H9 (cell line): ENCODE measurements at regions not wholly inside any gene's neighbourhood (a gene's known extent, or its start where the extent isn't known, plus 50 kb on each side); places are given as distances from the start of the nearest gene placed in this dataset.

Source experiments
- DNase-seq: peaks from one replicate; pipeline ENCODE4 v3.0.0-alpha.2; 2017
- H2AFZ ChIP-seq: one replicate; pipeline ENCODE4 v1.6.1; 2013; ENCODE audit warnings: mild to moderate bottlenecking, low read length, control low read depth, moderate library complexity
- H2AK5ac ChIP-seq: 2 replicates; pipeline ENCODE4 v1.6.1; 2013; ENCODE audit warnings: low read length, control low read depth, mixed read lengths; ENCODE audit not compliant: insufficient read length
- H2BK120ac ChIP-seq: one replicate; pipeline ENCODE4 v1.6.1; 2013; ENCODE audit warnings: low read depth, mild to moderate bottlenecking, low read length, control low read depth, inconsistent platforms; ENCODE audit not compliant: poor library complexity, severe bottlenecking
- H2BK12ac ChIP-seq: 2 replicates; pipeline ENCODE4 v1.6.1; 2013; ENCODE audit warnings: low read length, control low read depth, mixed read lengths, low read depth; ENCODE audit not compliant: insufficient read length
- H2BK15ac ChIP-seq: 2 replicates; pipeline ENCODE4 v1.6.1; 2013; ENCODE audit warnings: low read depth, low read length, control low read depth
- H2BK20ac ChIP-seq: one replicate; pipeline ENCODE4 v1.6.1; 2013; ENCODE audit warnings: low read depth, mild to moderate bottlenecking, low read length, control low read depth, inconsistent platforms; ENCODE audit not compliant: poor library complexity, severe bottlenecking
- H2BK5ac ChIP-seq: 2 replicates; pipeline ENCODE4 v1.6.1; 2013; ENCODE audit warnings: low read length, control low read depth, mixed read lengths; ENCODE audit not compliant: insufficient read length
- H3K14ac ChIP-seq: 2 replicates; pipeline ENCODE4 v1.6.1; 2013; ENCODE audit warnings: low read length, control low read depth; ENCODE audit not compliant: insufficient read depth
- H3K18ac ChIP-seq: 2 replicates; pipeline ENCODE4 v1.6.1; 2013; ENCODE audit warnings: low read depth, mild to moderate bottlenecking, mixed read lengths, low read length, control low read depth; ENCODE audit not compliant: insufficient read length
- H3K23ac ChIP-seq: 2 replicates; pipeline ENCODE4 v1.6.1; 2013; ENCODE audit warnings: low read length, control low read depth, mixed read lengths, low read depth; ENCODE audit not compliant: insufficient read length
- H3K23me2 ChIP-seq: 2 replicates; pipeline ENCODE4 v1.6.1; 2013; ENCODE audit warnings: low read depth, mild to moderate bottlenecking, mixed read lengths, low read length, control low read depth; ENCODE audit not compliant: insufficient read length, poor library complexity, severe bottlenecking
- H3K27ac ChIP-seq: 2 replicates; pipeline ENCODE4 v1.5.1; 2013; ENCODE audit warnings: low read length, control low read depth, mixed read lengths, low read depth; ENCODE audit not compliant: insufficient read length
- H3K27me3 ChIP-seq: 2 replicates; pipeline ENCODE4 v1.6.1; 2013; ENCODE audit warnings: low read length, control low read depth, inconsistent platforms; ENCODE audit not compliant: insufficient read depth
- H3K4ac ChIP-seq: 2 replicates; pipeline ENCODE4 v1.6.1; 2013; ENCODE audit warnings: low read depth, mild to moderate bottlenecking, control low read depth, inconsistent platforms, low read length, moderate library complexity
- H3K4me1 ChIP-seq: 2 replicates; pipeline ENCODE4 v1.6.1; 2013; ENCODE audit warnings: low read length, control low read depth, inconsistent platforms; ENCODE audit not compliant: insufficient read depth
- H3K4me2 ChIP-seq: 2 replicates; pipeline ENCODE4 v1.6.1; 2013; ENCODE audit warnings: low read length, control low read depth, mixed read lengths; ENCODE audit not compliant: insufficient read length, insufficient read depth
- H3K56ac ChIP-seq: 2 replicates; pipeline ENCODE4 v1.6.1; 2013; ENCODE audit warnings: low read depth, mild to moderate bottlenecking, mixed read lengths, low read length, control low read depth; ENCODE audit not compliant: insufficient read length
- H3K79me1 ChIP-seq: 2 replicates; pipeline ENCODE4 v1.6.1; 2013; ENCODE audit warnings: low read depth, mild to moderate bottlenecking, moderate library complexity, low read length, control low read depth, inconsistent platforms; ENCODE audit not compliant: insufficient read depth, poor library complexity, severe bottlenecking
- H3K79me2 ChIP-seq: 2 replicates; pipeline ENCODE4 v1.6.1; 2013; ENCODE audit warnings: low read length, control low read depth, inconsistent platforms; ENCODE audit not compliant: insufficient read depth
- H3K9ac ChIP-seq: 2 replicates; pipeline ENCODE4 v1.6.1; 2013; ENCODE audit warnings: low read length, control low read depth, mixed read lengths; ENCODE audit not compliant: insufficient read length; ENCODE audit errors: extremely low read depth
- H3K9me3 ChIP-seq: one replicate; pipeline ENCODE4 v1.6.1; 2013; ENCODE audit warnings: low read depth, low read length, inconsistent platforms; ENCODE audit not compliant: control insufficient read depth
- H3T11ph ChIP-seq: one replicate; pipeline ENCODE4 v1.6.1; 2013; ENCODE audit warnings: mild to moderate bottlenecking, low read length, control low read depth, inconsistent platforms
- H4K20me1 ChIP-seq: one replicate; pipeline ENCODE4 v1.6.1; 2013; ENCODE audit not compliant: control insufficient read depth, insufficient read length, insufficient read depth
- H4K5ac ChIP-seq: 2 replicates; pipeline ENCODE4 v1.6.1; 2013; ENCODE audit warnings: low read depth, mild to moderate bottlenecking, mixed read lengths, low read length, control low read depth; ENCODE audit not compliant: insufficient read length
- H4K8ac ChIP-seq: replicated peaks from 2 replicates; pipeline ENCODE4 v1.6.1; 2013; ENCODE audit warnings: low read length, control low read depth, mixed read lengths, low read depth; ENCODE audit not compliant: insufficient read length
- H4K91ac ChIP-seq: 2 replicates; pipeline ENCODE4 v1.6.1; 2013; ENCODE audit warnings: low read depth, mild to moderate bottlenecking, moderate library complexity, mixed read lengths, low read length, control low read depth; ENCODE audit not compliant: insufficient read length
- H3K27ac Mint-ChIP-seq, 3 experiments: 2 replicates in 2 of 3; 3 replicates in 1 of 3; pipeline ENCODE4 v1.8.0; 2020 to 2021; ENCODE audit warnings: mixed read lengths in 3 of 3, mild to moderate bottlenecking in 1 of 3, moderate library complexity in 1 of 3
- H3K27me3 Mint-ChIP-seq: 2 replicates; pipeline ENCODE4 v1.8.0; 2021; ENCODE audit warnings: low read depth, mild to moderate bottlenecking, moderate library complexity, mixed read lengths
- H3K36me3 Mint-ChIP-seq, 3 experiments: 2 replicates in 2 of 3; 3 replicates in 1 of 3; pipeline ENCODE4 v1.8.0; 2020 to 2021; ENCODE audit warnings: low read depth in 3 of 3, mixed read lengths in 3 of 3; ENCODE audit not compliant: insufficient read depth in 1 of 3
- H3K4me1 Mint-ChIP-seq, 2 experiments: 2 replicates each; pipeline ENCODE4 v1.8.0; 2020; ENCODE audit warnings: mixed read lengths in 2 of 2
- H3K4me3 Mint-ChIP-seq, 2 experiments: 2 replicates in 1 of 2; 3 replicates in 1 of 2; pipeline ENCODE4 v1.8.0; 2020 to 2021; ENCODE audit warnings: mild to moderate bottlenecking in 2 of 2, mixed read lengths in 2 of 2, moderate library complexity in 1 of 2
- H3K9me3 Mint-ChIP-seq, 2 experiments: 2 replicates in 1 of 2; 3 replicates in 1 of 2; pipeline ENCODE4 v1.8.0; 2020; ENCODE audit warnings: mild to moderate bottlenecking in 2 of 2, mixed read lengths in 2 of 2, moderate library complexity in 1 of 2
- CTCF ChIP-seq: fragments of 200-600 bp; sonication (generic); conservative IDR thresholded peaks from 3 replicates; pipeline ENCODE4 v1.8.0; 2021; ENCODE audit warnings: antibody characterized with exemption, mild to moderate bottlenecking
- WGBS: extraction: QIAGEN DNeasy Blood & Tissue Kit; methylation state at CpG from one replicate; pipeline ENCODE4 v1.1.7; 2013; ENCODE audit warnings: missing lambda C conversion rate, low lambda C conversion rate, mixed read lengths; ENCODE audit not compliant: insufficient read length; ENCODE audit errors: extremely low coverage; 5-methylcytosine and 5-hydroxymethylcytosine counted together

GRCh38 chr5:25448646-25449045 is 803.9 kb upstream of the CDH10 start:
- H2BK120ac ChIP-seq: no peak overlapping the region
- Mint-ChIP-seq H3K27me3 (no peaks in the 10 kb centered on the region), H3K36me3 (peaks cover 15 to 17% (median 17%) of the 10 kb centered on the region in 3 experiments), H3K9me3 (peaks cover 0 to 8% of the 10 kb centered on the region in 2 experiments; a peak in 2 of 5 replicates), H3K4me1 (peaks cover 47 to 59% of the 10 kb centered on the region in 2 experiments), H3K27ac (peak overlapping the region; percentile 97 to 98 (median 98)), H3K4me3 (peak overlapping the region; percentile 8 to 75; a peak in 4 of 5 replicates)
- no peaks in the 10 kb centered on the region for H3K9me3 ChIP-seq
- H2AK5ac ChIP-seq: no peak overlapping the region
- WGBS: no CpG with 5 or more reads among the region's 10 CpGs
- H3K4me1 ChIP-seq: peaks cover 10% of the 10 kb centered on the region
- no peak overlapping the region for H3K56ac ChIP-seq
- H2BK12ac ChIP-seq: no peak overlapping the region
- H3K79me2 ChIP-seq: peaks cover 8% of the 10 kb centered on the region; the same call in 1 of the 2 replicates
- H3K9ac ChIP-seq: no peak overlapping the region
- no peak overlapping the region for H3K4ac ChIP-seq
- H2AFZ ChIP-seq: no peak overlapping the region
- H2BK20ac ChIP-seq: no peak overlapping the region
- peak; percentile 54 for DNase-seq
- TF ChIP-seq CTCF: no peak
- no peaks in the 10 kb centered on the region for H3K27me3 ChIP-seq
- H4K91ac ChIP-seq: no peak overlapping the region
- no peak overlapping the region for H4K8ac ChIP-seq
- H3K14ac ChIP-seq: peak overlapping the region; percentile 67; the same call in 1 of the 2 replicates
- no peak overlapping the region for H4K5ac ChIP-seq
- no peaks in the 10 kb centered on the region for H3K79me1 ChIP-seq
- H3K23me2 ChIP-seq: no peaks in the 10 kb centered on the region
- no peak overlapping the region for H3T11ph ChIP-seq
- H3K23ac ChIP-seq: no peak overlapping the region
- H3K27ac ChIP-seq: peak overlapping the region; percentile 85
- H4K20me1 ChIP-seq: no peaks in the 10 kb centered on the region
- H2BK5ac ChIP-seq: no peak overlapping the region
- H2BK15ac ChIP-seq: no peak overlapping the region
- H3K4me2 ChIP-seq: peak overlapping the region; percentile 54
- H3K18ac ChIP-seq: no peak overlapping the region
